HG03108 (cell line): ENCODE measurements at regions not wholly inside any gene's neighbourhood (a gene's known extent, or its start where the extent isn't known, plus 50 kb on each side); places are given as distances from the start of the nearest gene placed in this dataset.
"Not testable (repeated sequence)": the region's sequence is repeated elsewhere in the genome, so short reads cannot be mapped to it uniquely, and the experiment has no call there.

ENCODE experiments used
- ATAC-seq: cut with Tn5 transposase; IDR thresholded peaks from one replicate; pipeline ENCODE4 v1.9.1; 2021; ENCODE audit warnings: moderate library complexity; ENCODE audit not compliant: unreplicated experiment

GRCh38 chr13:104645786-104646185 lies 1579.6 kb upstream of the SLC10A2 start:
- no peak for ATAC-seq

GRCh38 chr13:104641309-104641708 lies 1575.1 kb upstream of the SLC10A2 start:
- no peak for ATAC-seq

- ATAC-seq, result no peak
Measured at GRCh38 chr13:104635879-104636278, 1569.7 kb upstream of the SLC10A2 start.

GRCh38 chr13:104634016-104634415 lies 1567.8 kb upstream of the SLC10A2 start:
- ATAC-seq, result no peak

- ATAC-seq, result no peak
Measured at GRCh38 chr13:104632736-104633135, 1566.5 kb upstream of the SLC10A2 start.

GRCh38 chr13:104625201-104625600 lies 1559.0 kb upstream of the SLC10A2 start:
- no peak for ATAC-seq

GRCh38 chr13:104616990-104617389 lies 1550.8 kb upstream of the SLC10A2 start:
- no peak for ATAC-seq

DNA sequence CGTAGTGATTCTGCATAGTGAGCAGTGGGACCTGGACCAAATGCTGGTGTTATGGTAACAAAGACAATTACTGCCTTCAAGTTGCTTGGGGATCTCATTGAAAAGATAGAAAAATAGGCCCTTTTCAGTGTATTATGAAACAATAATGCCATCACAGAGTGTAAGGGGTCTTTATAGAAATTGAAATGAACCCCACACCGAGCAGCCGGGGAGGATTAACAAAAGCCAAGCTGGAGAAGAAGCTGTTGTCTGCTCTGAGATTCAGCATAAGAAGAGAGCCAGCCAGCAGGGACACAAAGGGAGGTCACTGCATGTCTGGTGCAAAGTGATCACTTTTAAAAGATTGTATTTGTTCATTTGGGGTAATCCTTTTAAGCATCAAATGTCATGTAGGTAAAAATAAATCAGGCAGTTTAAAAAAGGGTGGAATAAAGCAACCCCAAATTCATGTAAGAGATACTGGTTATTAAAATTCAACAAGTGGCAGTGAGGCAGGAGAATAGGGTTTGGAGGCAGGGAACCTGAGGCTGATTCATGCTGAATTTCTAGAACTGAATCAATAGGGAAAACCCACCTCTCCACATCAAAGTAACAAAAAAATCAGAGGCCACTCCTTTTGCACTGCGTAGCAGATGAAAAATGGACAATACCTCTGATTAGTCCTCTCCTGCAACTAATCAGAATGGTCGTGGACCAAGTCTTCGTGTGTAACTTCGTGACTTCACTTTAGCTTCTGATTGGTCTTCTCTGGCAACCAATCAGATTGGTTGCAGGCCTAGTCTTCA lies 1548.3 kb upstream of the SLC10A2 start:
- ATAC-seq, result no peak

- ATAC-seq, result no peak
Measured at GRCh38 chr13:104608331-104608730, 1542.1 kb upstream of the SLC10A2 start.

DNA sequence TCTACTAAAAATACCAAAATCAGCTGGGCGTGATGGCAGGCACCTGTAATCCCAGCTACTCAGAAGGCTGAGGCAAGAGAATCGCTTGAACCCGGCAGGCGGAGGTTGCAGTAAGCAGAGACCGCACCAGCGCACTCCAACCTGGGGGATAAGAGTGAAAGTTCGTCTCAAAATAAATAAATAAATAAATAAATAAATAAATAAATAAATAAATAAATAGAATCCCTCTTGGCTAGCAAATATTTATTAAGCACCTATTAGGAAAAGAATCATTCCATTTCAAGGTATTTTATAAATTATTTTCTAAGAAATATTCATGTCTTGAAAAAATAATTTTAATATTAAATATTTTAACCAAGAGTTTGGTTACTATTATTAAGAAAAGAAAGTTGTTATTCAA lies 1539.2 kb upstream of the SLC10A2 start:
- ATAC-seq, result not testable (repeated sequence)

- ATAC-seq, result no peak
Measured at GRCh38 chr13:104597546-104598180, 1531.4 kb upstream of the SLC10A2 start.

GRCh38 chr13:104595511-104595910 lies 1529.3 kb upstream of the SLC10A2 start:
- ATAC-seq, result no peak

- ATAC-seq, result no peak
Measured at GRCh38 chr13:104594806-104595205, 1528.6 kb upstream of the SLC10A2 start.

DNA sequence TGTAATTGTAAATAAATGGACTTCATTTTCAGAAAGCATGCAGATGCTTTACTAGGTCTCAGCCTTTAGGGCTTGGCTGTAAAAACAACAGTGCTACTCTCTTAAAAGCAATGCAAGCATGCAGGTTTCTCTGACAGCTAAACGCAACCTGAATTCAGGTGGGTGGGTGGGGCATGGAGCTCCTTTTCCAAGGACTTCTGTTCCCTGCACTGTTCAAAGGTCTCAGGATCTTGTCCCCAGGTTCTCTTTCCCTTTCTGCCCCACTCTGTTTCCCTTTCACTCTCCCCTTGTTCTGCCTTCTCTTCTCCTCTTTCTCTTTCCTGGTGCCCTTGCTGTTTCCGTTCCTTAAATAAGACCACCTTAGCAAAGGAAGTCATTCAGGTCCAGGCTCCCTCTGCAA lies 1527.5 kb upstream of the SLC10A2 start:
- no peak for ATAC-seq

DNA sequence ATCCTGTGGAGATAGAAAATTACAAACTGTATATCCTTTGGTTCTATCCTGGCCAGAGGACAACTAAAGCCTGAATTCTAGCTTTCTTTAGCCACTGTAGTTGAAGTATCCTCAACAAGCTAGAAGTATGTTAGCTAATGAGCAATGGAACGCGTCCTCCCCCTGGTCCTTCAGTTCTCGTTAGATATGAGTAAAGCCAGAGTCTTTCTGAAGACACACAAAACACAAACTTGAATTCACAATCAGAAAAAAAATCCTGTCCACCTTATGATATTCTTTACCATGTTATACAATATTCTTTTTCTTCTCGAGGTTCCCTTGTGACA lies 1527.0 kb upstream of the SLC10A2 start:
- no peak for ATAC-seq

GRCh38 chr13:104592545-104593250 lies 1526.5 kb upstream of the SLC10A2 start:
- ATAC-seq, result no peak

GRCh38 chr13:104592127-104592526 lies 1525.9 kb upstream of the SLC10A2 start:
- no peak for ATAC-seq

- no peak for ATAC-seq
Measured at GRCh38 chr13:104586051-104586746, 1520.0 kb upstream of the SLC10A2 start.

DNA sequence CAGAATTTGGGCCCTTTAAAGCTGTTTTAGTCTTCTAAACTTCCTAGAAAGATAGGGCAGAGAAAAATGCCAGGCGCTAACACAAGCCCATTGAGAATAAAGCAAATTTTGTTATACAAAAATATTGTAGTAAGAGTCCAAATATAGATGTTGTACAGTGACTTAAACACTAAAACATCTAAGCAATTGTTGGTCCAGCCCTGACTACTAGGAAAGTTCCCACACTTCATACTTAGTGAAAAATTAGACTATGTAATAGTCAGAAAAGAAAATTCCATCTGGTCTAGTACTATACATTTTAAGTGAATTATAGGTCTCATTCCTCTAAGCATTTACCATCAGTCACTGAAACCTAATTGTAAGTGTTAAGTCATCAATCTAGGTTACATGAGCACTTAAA lies 1518.3 kb upstream of the SLC10A2 start:
- no peak for ATAC-seq

- ATAC-seq, result no peak
Measured at GRCh38 chr13:104580931-104581330, 1514.7 kb upstream of the SLC10A2 start.

DNA sequence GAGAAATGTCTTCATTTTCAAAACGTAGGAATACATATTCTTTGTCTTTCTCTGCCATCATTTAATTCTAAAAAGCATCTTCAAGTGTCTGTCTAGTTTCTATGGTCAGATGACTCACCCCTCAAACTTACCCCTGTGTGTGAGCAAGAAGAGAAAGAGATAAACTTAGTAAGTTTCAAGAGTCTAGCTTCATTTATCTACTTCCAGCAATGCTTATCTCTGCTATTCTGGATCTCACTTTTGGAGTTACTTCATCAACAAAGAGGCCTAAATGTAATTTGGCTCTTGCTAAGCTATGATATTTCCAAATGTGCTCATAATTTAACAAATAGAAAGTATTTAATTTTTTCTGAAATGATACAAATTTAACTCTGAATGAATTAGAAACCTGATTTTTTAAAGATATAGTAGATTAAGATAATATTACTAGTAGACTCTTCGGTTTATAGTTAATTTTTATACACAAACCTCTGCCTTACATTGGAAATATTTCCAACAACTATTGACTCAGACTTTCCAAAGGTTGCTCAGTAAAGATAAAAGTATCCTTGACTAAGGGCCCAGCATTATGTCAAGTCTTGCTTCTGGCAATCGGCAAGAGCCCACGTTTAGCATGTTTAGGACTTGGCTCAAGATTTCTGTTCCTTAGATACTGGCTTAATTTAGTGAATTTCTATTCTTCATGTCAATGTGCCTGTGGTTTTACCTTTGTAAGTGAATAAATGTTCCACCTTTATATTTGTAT lies 1511.0 kb upstream of the SLC10A2 start:
- no peak for ATAC-seq
